ENCODE measurements at regions not wholly inside any gene's neighbourhood (a gene's known extent, or its start where the extent isn't known, plus 50 kb on each side); places are given as distances from the start of the nearest gene placed in this dataset.
"Not testable (repeated sequence)": the region's sequence is repeated elsewhere in the genome, so short reads cannot be mapped to it uniquely, and the experiment has no call there.

- peaks cover 0 to 3% (median 0%) of the 10 kb centered on the region in 3 donors for H3K27me3 Mint-ChIP-seq (ENCODE audit: low read depth in 3 of 3)
- DNase-seq, result no peak
- H3K9me3 Mint-ChIP-seq, result peaks cover 9 to 59% (median 27%) of the 10 kb centered on the region in 6 donors
- no peak overlapping the region for H3K4me3 Mint-ChIP-seq
- no peaks in the 10 kb centered on the region for H3K4me1 Mint-ChIP-seq
- no peak overlapping the region for H3K27ac Mint-ChIP-seq
- H3K36me3 Mint-ChIP-seq, result peaks cover 0 to 3% (median 0%) of the 10 kb centered on the region in 3 donors
These were observed 1012.5 kb upstream of the LCORL start for GRCh38 chr4:19033816-19034733.

GRCh38 chr4:19030536-19030935, 1009.0 kb upstream of the LCORL start:
- H3K36me3 Mint-ChIP-seq, result peaks cover 0 to 3% (median 0%) of the 10 kb centered on the region in 3 donors
- no peak overlapping the region for H3K4me3 Mint-ChIP-seq
- no peaks in the 10 kb centered on the region for H3K4me1 Mint-ChIP-seq
- H3K27ac Mint-ChIP-seq, result no peak overlapping the region
- peaks cover 0 to 5% (median 0%) of the 10 kb centered on the region in 3 donors for H3K27me3 Mint-ChIP-seq (ENCODE audit: low read depth in 3 of 3)
- no peak for DNase-seq
- peaks cover 10 to 64% (median 27%) of the 10 kb centered on the region in 6 donors for H3K9me3 Mint-ChIP-seq

- DNase-seq, result no peak
- no peak overlapping the region for H3K4me3 Mint-ChIP-seq
- H3K27ac Mint-ChIP-seq, result no peak overlapping the region
- peaks cover 12 to 69% (median 32%) of the 10 kb centered on the region in 6 donors for H3K9me3 Mint-ChIP-seq
- H3K4me1 Mint-ChIP-seq, result no peaks in the 10 kb centered on the region
- H3K36me3 Mint-ChIP-seq, result peaks cover 0 to 3% (median 0%) of the 10 kb centered on the region in 3 donors
- peaks cover 0 to 5% (median 0%) of the 10 kb centered on the region in 3 donors for H3K27me3 Mint-ChIP-seq (ENCODE audit: low read depth in 3 of 3)
These were observed 1008.5 kb upstream of the LCORL start for GRCh38 chr4:19030048-19030447.

- H3K4me3 Mint-ChIP-seq, result no peak overlapping the region
- H3K4me1 Mint-ChIP-seq, result no peaks in the 10 kb centered on the region
- no peaks in the 10 kb centered on the region for H3K36me3 Mint-ChIP-seq
- peaks cover 0 to 2% (median 0%) of the 10 kb centered on the region in 3 donors for H3K27me3 Mint-ChIP-seq (ENCODE audit: low read depth in 3 of 3)
- peaks cover 12 to 42% (median 22%) of the 10 kb centered on the region in 6 donors for H3K9me3 Mint-ChIP-seq
- DNase-seq, result no peak
- no peak overlapping the region for H3K27ac Mint-ChIP-seq
These were observed 1004.7 kb upstream of the LCORL start for GRCh38 chr4:19026281-19026680.

- no peak overlapping the region for H3K27ac Mint-ChIP-seq
- H3K9me3 Mint-ChIP-seq, result peaks cover 10 to 41% (median 19%) of the 10 kb centered on the region in 6 donors
- no peaks in the 10 kb centered on the region for H3K4me1 Mint-ChIP-seq
- H3K27me3 Mint-ChIP-seq (ENCODE audit: low read depth in 3 of 3), result peaks cover 0 to 2% (median 0%) of the 10 kb centered on the region in 3 donors
- H3K4me3 Mint-ChIP-seq, result no peak overlapping the region
- DNase-seq, result no peak
- no peaks in the 10 kb centered on the region for H3K36me3 Mint-ChIP-seq
These were observed 1003.5 kb upstream of the LCORL start for GRCh38 chr4:19025031-19025430.

DNA sequence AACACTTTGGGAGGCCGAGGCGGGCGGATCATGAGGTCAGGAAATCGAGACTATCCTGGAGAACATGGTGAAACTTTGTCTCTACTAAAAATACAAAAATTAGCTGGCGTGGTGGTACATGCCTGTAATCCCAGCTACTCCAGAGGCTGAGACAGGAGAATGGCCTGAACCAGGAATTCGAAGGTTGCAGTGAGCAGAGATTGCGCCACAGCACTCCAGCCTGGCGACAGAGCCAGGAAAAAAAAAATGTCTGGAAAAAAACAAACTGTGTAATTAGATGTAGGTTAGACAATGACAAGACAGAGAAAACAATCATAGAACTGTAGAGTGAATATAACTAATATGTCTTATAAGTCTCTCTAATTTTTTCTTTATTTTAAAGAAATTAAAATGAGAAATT, 1002.5 kb upstream of the LCORL start:
- Mint-ChIP-seq H3K27ac (no peak overlapping the region), H3K36me3 (no peaks in the 10 kb centered on the region), H3K4me1 (no peaks in the 10 kb centered on the region), H3K4me3 (no peak overlapping the region), H3K27me3 (ENCODE audit: low read depth in 3 of 3) (peaks cover 0 to 2% (median 0%) of the 10 kb centered on the region in 3 donors), H3K9me3 (peaks cover 7 to 38% (median 16%) of the 10 kb centered on the region in 6 donors)
- DNase-seq, result no peak

DNA sequence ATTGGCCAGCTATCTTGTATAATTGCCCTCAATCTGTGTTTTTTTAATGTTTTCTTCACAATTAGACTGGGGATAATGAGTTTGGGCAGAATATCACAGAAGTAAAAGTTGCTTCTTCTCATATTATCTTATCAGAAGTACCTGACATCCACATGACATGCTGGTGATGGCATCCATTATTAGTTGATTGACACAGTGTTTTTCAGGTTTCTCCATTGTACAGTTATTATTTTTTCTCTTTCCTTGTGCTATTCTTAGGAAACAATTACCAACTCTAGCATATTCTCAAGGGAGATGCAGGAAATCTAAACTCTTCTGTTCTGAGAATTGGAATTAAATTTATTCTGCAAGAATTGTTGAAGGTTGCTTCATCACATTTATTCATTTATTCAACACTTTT, 1000.1 kb upstream of the LCORL start:
- H3K4me3 Mint-ChIP-seq, result no peak overlapping the region
- H3K27me3 Mint-ChIP-seq (ENCODE audit: low read depth in 3 of 3), result peaks cover 0 to 2% (median under 1%) of the 10 kb centered on the region in 3 donors
- no peak overlapping the region for H3K27ac Mint-ChIP-seq
- no peaks in the 10 kb centered on the region for H3K4me1 Mint-ChIP-seq
- H3K36me3 Mint-ChIP-seq, result no peaks in the 10 kb centered on the region
- H3K9me3 Mint-ChIP-seq, result peaks cover 7 to 35% (median 22%) of the 10 kb centered on the region in 6 donors
- DNase-seq, result no peak

GRCh38 chr4:19016550-19016949, 995.0 kb upstream of the LCORL start:
- H3K4me3 Mint-ChIP-seq; H3K36me3 Mint-ChIP-seq; H3K4me1 Mint-ChIP-seq; DNase-seq; H3K27ac Mint-ChIP-seq; H3K27me3 Mint-ChIP-seq (ENCODE audit: low read depth in 3 of 3): not testable (repeated sequence)
- H3K9me3 Mint-ChIP-seq, result peaks cover 4 to 44% (median 17%) of the 10 kb centered on the region in 6 donors

- Mint-ChIP-seq H3K27me3 (ENCODE audit: low read depth in 3 of 3) (peaks cover 0 to 4% (median 2%) of the 10 kb centered on the region in 3 donors), H3K4me3 (no peak overlapping the region), H3K9me3 (peaks cover 4 to 51% (median 18%) of the 10 kb centered on the region in 6 donors), H3K36me3 (no peaks in the 10 kb centered on the region), H3K4me1 (no peaks in the 10 kb centered on the region), H3K27ac (no peak overlapping the region)
- no peak for DNase-seq
These were observed 993.0 kb upstream of the LCORL start for GRCh38 chr4:19014594-19014993.

- Mint-ChIP-seq H3K27ac (no peak overlapping the region), H3K27me3 (ENCODE audit: low read depth in 3 of 3) (peaks cover 0 to 1% (median 1%) of the 10 kb centered on the region in 3 donors), H3K36me3 (no peaks in the 10 kb centered on the region), H3K4me3 (no peak overlapping the region), H3K9me3 (peaks cover 1 to 56% (median 10%) of the 10 kb centered on the region in 6 donors), H3K4me1 (no peaks in the 10 kb centered on the region)
- DNase-seq, result no peak
These were observed 989.2 kb upstream of the LCORL start for GRCh38 chr4:19010761-19011160.

DNA sequence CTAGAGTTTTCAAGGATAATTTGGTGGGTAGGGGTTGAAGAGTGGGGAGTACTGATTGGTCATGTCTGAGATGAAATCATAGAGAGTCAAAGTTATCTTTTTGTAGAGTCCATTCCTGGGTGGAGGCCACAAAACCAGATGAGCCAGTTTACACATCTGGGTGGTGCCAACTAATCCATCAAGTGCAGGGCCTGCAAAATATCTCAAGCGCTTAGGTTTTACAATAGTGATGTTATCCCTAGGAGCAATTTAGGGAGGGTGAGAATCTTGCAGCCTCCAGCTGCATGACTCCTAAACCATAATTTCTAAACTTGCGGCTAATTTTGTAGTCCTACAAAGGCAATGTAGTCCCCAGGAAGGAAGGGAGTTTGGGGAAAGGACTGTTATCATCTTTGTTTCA, 988.3 kb upstream of the LCORL start:
- Mint-ChIP-seq H3K4me3 (no peak overlapping the region), H3K4me1 (no peaks in the 10 kb centered on the region), H3K27me3 (ENCODE audit: low read depth in 3 of 3) (peaks cover 0 to 1% (median 1%) of the 10 kb centered on the region in 3 donors), H3K36me3 (no peaks in the 10 kb centered on the region), H3K9me3 (peaks cover 4 to 63% (median 13%) of the 10 kb centered on the region in 6 donors), H3K27ac (no peak overlapping the region)
- no peak for DNase-seq

DNA sequence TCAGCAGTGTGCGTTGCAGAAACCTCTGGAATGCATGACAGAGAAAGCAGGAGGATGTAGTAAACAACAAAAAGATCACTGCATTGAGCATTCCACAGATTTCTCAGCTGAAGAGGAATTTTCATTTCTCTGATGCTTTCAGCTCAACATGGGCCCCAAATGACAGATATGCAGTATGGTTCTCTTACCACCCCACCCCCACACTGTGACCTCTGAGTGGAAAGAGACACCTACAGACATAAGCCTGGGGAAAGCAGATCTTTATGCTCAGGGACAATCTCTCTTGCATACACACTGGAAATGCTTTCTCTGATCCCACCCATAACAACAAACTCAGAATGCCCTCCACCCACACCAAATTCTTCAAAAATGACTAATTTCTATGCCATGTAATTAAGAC, 983.7 kb upstream of the LCORL start:
- Mint-ChIP-seq H3K27me3 (ENCODE audit: low read depth in 3 of 3) (peaks cover 0 to 1% (median 1%) of the 10 kb centered on the region in 3 donors), H3K4me1 (no peaks in the 10 kb centered on the region)

GRCh38 chr4:19002170-19002569, 980.6 kb upstream of the LCORL start:
- DNase-seq, result no peak
- Mint-ChIP-seq H3K27me3 (ENCODE audit: low read depth in 3 of 3) (peaks cover 0 to 1% (median 0%) of the 10 kb centered on the region in 3 donors), H3K36me3 (no peaks in the 10 kb centered on the region), H3K9me3 (peaks cover 2 to 54% (median 31%) of the 10 kb centered on the region in 6 donors), H3K27ac (no peak overlapping the region), H3K4me3 (no peak overlapping the region), H3K4me1 (no peaks in the 10 kb centered on the region)

More for the DNA sequence above, 983.7 kb upstream of the LCORL start:
- Mint-ChIP-seq H3K4me3 (no peak overlapping the region), H3K9me3 (peaks cover 2 to 58% (median 21%) of the 10 kb centered on the region in 6 donors), H3K36me3 (no peaks in the 10 kb centered on the region), H3K27ac (no peak overlapping the region)
- no peak for DNase-seq

DNA sequence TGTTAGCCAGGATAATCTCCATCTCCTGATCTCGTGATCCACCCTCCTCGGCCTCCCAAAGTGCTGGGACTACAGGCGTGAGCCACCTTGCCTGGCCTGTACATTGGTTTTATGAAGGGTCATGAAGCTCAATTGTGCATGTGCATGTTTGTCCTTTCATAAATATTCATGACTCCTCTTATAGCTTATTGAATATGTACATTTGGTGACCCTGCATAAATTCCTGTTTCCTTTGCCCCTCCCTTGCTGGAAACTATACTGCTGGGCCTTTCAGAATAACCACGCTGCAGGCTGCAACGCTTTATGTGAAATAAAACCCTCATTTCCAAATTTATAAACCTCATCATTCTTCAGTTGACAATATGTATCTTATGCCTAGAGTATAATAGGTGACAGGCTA, 978.0 kb upstream of the LCORL start:
- H3K27ac Mint-ChIP-seq, result no peak overlapping the region
- no peak overlapping the region for H3K4me3 Mint-ChIP-seq
- no peaks in the 10 kb centered on the region for H3K36me3 Mint-ChIP-seq
- no peak for DNase-seq
- H3K27me3 Mint-ChIP-seq (ENCODE audit: low read depth in 3 of 3), result peaks cover 0 to 1% (median 0%) of the 10 kb centered on the region in 3 donors
- H3K4me1 Mint-ChIP-seq, result no peaks in the 10 kb centered on the region
- peaks cover 0 to 47% (median 35%) of the 10 kb centered on the region in 6 donors for H3K9me3 Mint-ChIP-seq

All from immature natural killer cell (primary cell).